Astrocyte of the cerebellum (primary cell): ENCODE measurements at regions not wholly inside any gene's neighbourhood (a gene's known extent, or its start where the extent isn't known, plus 50 kb on each side); places are given as distances from the start of the nearest gene placed in this dataset.

Experiments used
- DNase-seq: peaks from one replicate; pipeline ENCODE4 v3.0.0-alpha.2; 2011; ENCODE audit warnings: low read depth
- H3K4me3 ChIP-seq: 2 replicates; pipeline ENCODE4 v1.5.1; 2011; ENCODE audit warnings: mild to moderate bottlenecking, low read depth, low read length, moderate library complexity
- in situ Hi-C: cut with HindIII; loops from 2 replicates; pipeline ENCODE4 v1.10.0; 2017; ENCODE audit warnings: low sequenced_read_pairs
- TF ChIP-seq, protein P1 (sequence below): IDR thresholded peaks from 2 replicates; pipeline ENCODE4 v1.5.1; 2012; ENCODE audit warnings: low read length, low read depth, moderate library complexity, mild to moderate bottlenecking; ENCODE audit errors: missing control alignments

DNA sequence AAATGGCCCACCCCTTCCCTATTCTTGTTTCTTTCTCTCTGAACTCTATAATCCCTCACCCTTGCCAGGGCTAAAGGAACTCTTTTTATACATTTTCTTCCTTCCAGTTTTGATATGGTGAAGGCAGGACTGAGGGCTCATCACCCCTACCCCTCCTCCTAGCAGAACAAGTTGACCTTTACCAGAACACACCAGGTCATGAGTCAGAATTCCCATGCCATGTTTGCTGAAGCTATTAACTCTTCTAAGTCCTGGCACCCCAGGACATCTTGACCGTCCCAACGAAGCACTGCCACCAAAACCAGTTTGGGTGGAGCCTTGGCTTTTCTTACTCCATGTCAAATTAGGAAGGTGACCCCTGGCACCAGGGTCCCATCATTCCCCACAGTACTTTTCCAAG is 57.5 kb upstream of the DYNLT3 start:
- H3K4me3 ChIP-seq: no peak overlapping the region
- in situ Hi-C loops: no loop called here
- TF ChIP-seq, protein P1, sequence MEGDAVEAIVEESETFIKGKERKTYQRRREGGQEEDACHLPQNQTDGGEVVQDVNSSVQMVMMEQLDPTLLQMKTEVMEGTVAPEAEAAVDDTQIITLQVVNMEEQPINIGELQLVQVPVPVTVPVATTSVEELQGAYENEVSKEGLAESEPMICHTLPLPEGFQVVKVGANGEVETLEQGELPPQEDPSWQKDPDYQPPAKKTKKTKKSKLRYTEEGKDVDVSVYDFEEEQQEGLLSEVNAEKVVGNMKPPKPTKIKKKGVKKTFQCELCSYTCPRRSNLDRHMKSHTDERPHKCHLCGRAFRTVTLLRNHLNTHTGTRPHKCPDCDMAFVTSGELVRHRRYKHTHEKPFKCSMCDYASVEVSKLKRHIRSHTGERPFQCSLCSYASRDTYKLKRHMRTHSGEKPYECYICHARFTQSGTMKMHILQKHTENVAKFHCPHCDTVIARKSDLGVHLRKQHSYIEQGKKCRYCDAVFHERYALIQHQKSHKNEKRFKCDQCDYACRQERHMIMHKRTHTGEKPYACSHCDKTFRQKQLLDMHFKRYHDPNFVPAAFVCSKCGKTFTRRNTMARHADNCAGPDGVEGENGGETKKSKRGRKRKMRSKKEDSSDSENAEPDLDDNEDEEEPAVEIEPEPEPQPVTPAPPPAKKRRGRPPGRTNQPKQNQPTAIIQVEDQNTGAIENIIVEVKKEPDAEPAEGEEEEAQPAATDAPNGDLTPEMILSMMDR: no peak
- DNase-seq: no peak

DNA sequence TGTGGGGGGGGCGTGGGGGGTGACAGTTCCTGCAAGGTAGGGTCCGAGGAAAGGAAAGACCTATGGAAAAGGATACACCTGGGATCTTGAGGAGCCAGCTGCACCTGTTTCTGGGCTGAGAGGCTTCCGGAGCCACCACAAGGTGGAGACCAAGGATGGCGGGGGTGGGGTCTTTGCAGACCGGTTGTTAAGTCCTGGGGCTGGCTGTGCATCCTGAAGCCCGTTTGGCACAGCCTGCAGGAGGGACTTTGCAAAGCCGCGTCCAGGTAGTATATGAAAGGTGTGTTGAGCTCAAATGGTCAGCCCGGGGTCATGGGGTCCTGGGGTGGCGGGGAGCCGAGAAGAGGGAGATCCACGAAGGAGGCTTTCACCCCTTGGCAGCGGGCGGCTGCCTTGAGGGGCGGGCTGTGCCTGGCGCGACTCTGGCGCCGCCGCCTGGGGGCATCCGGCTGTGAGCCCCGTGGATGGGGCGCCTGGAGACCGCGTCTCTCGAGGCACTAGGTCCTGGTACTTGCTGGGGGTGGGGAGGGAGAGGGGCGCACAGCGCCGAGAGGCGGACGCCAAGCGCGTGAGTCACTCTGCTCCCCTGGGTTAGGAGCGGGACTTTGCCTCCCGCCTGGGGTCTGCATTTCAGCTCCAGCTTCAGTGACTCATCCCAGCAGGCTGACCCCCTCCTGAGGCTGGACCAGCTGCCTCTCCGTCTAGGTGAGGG is 58.2 kb upstream of the DYNLT3 start:
- peak; percentile 41 for DNase-seq
- TF ChIP-seq, protein P1: peak; percentile 26
- peak overlapping the region; percentile 41 for H3K4me3 ChIP-seq
- in situ Hi-C loops: no loop called here

GRCh38 chrX:37906357-37906756 is 59.0 kb upstream of the DYNLT3 start:
- DNase-seq: no peak
- H3K4me3 ChIP-seq: peak overlapping the region; percentile 41
- TF ChIP-seq, protein P1: no peak
- in situ Hi-C loops: no loop called here

GRCh38 chrX:37910186-37910585 is 62.8 kb upstream of the DYNLT3 start:
- TF ChIP-seq, protein P1: no peak
- in situ Hi-C loops: no loop called here
- no peak for DNase-seq

DNA sequence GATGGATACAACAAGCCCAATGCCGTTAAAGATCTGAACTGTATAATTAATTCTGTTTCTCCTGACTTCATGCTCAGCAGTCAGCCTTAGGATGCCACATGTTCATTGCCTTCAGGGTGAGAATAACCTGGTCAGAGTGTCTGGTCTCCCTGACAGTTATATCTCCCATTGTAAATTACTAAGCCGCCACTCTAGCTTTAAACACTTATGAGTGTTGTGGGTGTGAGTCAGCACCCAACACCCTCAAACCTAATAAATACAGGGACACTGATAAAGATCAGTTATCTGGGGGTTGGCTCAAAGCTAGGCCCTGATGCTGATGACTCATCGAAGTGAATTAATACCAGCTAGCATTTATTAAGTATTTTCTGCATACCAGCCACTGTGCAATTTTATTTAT is 64.9 kb upstream of the DYNLT3 start:
- in situ Hi-C loops: no loop called here
- DNase-seq: no peak

More at GRCh38 chrX:37910186-37910585, 62.8 kb upstream of the DYNLT3 start:
- no peak overlapping the region for H3K4me3 ChIP-seq

DNA sequence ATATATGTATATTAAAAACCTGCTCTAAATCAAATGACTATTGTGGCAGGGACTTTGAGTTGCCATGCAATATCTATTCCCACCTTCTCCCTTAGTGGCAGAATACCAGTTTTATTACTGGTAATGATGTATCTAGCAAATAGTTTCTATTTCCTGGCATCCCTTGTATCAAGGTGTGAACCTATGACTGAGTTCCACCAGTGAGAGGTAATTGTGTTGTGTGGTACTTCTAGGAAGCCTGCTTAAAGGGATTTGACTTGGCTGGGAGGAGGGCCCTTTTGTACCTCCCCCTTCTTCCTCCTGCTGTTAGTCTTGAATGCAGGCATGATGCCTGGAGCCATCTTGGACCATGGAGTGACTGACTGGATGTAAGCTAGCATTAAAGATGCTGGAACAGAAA is 65.4 kb upstream of the DYNLT3 start:
- no peak overlapping the region for H3K4me3 ChIP-seq
- in situ Hi-C loops: no loop called here
- no peak for DNase-seq

More for the DNA sequence above, 64.9 kb upstream of the DYNLT3 start:
- TF ChIP-seq, protein P1: no peak
- H3K4me3 ChIP-seq: no peak overlapping the region

More for the DNA sequence above, 65.4 kb upstream of the DYNLT3 start:
- TF ChIP-seq, protein P1: no peak
